H4 (cell line): ENCODE measurements at regions not wholly inside any gene's neighbourhood (a gene's known extent, or its start where the extent isn't known, plus 50 kb on each side); places are given as distances from the start of the nearest gene placed in this dataset.
A peak's percentile ranks its signal among the peaks of the same experiment; 100 is the strongest.
"Not testable (repeated sequence)": the region's sequence is repeated elsewhere in the genome, so short reads cannot be mapped to it uniquely, and the experiment has no call there.

Experiments used
- DNase-seq: peaks from one replicate; pipeline ENCODE4 v3.0.0-alpha.2; 2015; ENCODE audit warnings: low spot score

- no peak for DNase-seq
Measured at GRCh38 chr20:48047447-48047846, 262.2 kb upstream of the SULF2 start.

GRCh38 chr20:48042628-48043027 is 257.3 kb upstream of the SULF2 start:
- DNase-seq: no peak

GRCh38 chr20:48041078-48041780 is 255.9 kb upstream of the SULF2 start:
- DNase-seq: no peak

- DNase-seq: no peak
Measured at GRCh38 chr20:48040491-48040890, 255.2 kb upstream of the SULF2 start.

- DNase-seq: no peak
Measured at GRCh38 chr20:48040051-48040450, 254.8 kb upstream of the SULF2 start.

- DNase-seq: no peak
Measured at GRCh38 chr20:48039514-48039913, 254.2 kb upstream of the SULF2 start.

- no peak for DNase-seq
Measured at GRCh38 chr20:48038713-48039112, 253.4 kb upstream of the SULF2 start.

GRCh38 chr20:48037798-48038197 is 252.5 kb upstream of the SULF2 start:
- DNase-seq: not testable (repeated sequence)

GRCh38 chr20:48035961-48036731 is 250.9 kb upstream of the SULF2 start:
- no peak for DNase-seq

GRCh38 chr20:48034751-48035150 is 249.5 kb upstream of the SULF2 start:
- no peak for DNase-seq

GRCh38 chr20:48033005-48033404 is 247.7 kb upstream of the SULF2 start:
- DNase-seq: not testable (repeated sequence)

GRCh38 chr20:48031122-48031521 is 245.8 kb upstream of the SULF2 start:
- DNase-seq: no peak

GRCh38 chr20:48026981-48027592 is 241.8 kb upstream of the SULF2 start:
- DNase-seq: no peak

GRCh38 chr20:48025661-48026060 is 240.4 kb upstream of the SULF2 start:
- peak; percentile 45 for DNase-seq

- DNase-seq: peak; percentile 94
Measured at GRCh38 chr20:48025051-48025515, 239.8 kb upstream of the SULF2 start.

- DNase-seq: no peak
Measured at GRCh38 chr20:48024539-48024938, 239.3 kb upstream of the SULF2 start.

- not testable (repeated sequence) for DNase-seq
Measured at GRCh38 chr20:48020696-48021095, 235.4 kb upstream of the SULF2 start.

- DNase-seq: no peak
Measured at GRCh38 chr20:48019940-48020339, 234.7 kb upstream of the SULF2 start.

- DNase-seq: no peak
Measured at GRCh38 chr20:48019496-48019895, 234.2 kb upstream of the SULF2 start.

- not testable (repeated sequence) for DNase-seq
Measured at GRCh38 chr20:48018851-48019250, 233.6 kb upstream of the SULF2 start.

GRCh38 chr20:48017992-48018391 is 232.7 kb upstream of the SULF2 start:
- no peak for DNase-seq

- no peak for DNase-seq
Measured at GRCh38 chr20:48017509-48017908, 232.2 kb upstream of the SULF2 start.
